ENCODE measurements at regions not wholly inside any gene's neighbourhood (a gene's known extent, or its start where the extent isn't known, plus 50 kb on each side); places are given as distances from the start of the nearest gene placed in this dataset.

DNA sequence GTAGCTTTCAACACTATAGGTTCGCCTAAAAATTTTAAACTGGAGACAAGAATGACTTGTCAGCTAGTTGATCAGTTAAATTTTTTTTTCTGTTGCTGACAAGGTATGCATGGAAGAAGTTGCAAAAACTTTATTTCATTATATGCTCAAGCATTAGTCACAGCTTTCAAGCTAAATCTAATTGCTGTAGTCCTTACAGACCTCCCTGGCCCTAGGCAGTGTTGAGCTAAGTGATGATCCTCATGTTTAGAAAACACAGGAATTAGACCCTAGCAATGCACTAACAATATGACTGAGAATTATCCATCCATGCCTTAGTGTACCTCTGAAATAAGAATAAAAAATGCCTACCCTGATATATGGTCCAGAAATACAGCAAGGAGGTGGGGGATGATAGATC lies 253.4 kb downstream of the SP3 start:
- intact Hi-C loops (cut with DNase I), result no loop called here
- no peak for DNase-seq
- Histone ChIP-seq H3K4me1 (ENCODE audit: insufficient read depth) (no peaks in the 10 kb centered on the region), H3K27ac (no peak overlapping the region), H3K27me3 (no peaks in the 10 kb centered on the region), H3K9me3 (no peaks in the 10 kb centered on the region), H3K4me3 (no peak overlapping the region), H3K36me3 (no peaks in the 10 kb centered on the region)
- WGBS, 3 donors, result 88 to 89% (median 88%) methylated on average over 1 of the region's 1 CpG
- TF ChIP-seq EP300 (IDR thresholded peaks at IDR 0.05), result no peak
- TF ChIP-seq POLR2A (IDR thresholded peaks at IDR 0.05), result no peak
- TF ChIP-seq, protein P1, sequence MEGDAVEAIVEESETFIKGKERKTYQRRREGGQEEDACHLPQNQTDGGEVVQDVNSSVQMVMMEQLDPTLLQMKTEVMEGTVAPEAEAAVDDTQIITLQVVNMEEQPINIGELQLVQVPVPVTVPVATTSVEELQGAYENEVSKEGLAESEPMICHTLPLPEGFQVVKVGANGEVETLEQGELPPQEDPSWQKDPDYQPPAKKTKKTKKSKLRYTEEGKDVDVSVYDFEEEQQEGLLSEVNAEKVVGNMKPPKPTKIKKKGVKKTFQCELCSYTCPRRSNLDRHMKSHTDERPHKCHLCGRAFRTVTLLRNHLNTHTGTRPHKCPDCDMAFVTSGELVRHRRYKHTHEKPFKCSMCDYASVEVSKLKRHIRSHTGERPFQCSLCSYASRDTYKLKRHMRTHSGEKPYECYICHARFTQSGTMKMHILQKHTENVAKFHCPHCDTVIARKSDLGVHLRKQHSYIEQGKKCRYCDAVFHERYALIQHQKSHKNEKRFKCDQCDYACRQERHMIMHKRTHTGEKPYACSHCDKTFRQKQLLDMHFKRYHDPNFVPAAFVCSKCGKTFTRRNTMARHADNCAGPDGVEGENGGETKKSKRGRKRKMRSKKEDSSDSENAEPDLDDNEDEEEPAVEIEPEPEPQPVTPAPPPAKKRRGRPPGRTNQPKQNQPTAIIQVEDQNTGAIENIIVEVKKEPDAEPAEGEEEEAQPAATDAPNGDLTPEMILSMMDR (IDR thresholded peaks at IDR 0.05), result no peak

DNA sequence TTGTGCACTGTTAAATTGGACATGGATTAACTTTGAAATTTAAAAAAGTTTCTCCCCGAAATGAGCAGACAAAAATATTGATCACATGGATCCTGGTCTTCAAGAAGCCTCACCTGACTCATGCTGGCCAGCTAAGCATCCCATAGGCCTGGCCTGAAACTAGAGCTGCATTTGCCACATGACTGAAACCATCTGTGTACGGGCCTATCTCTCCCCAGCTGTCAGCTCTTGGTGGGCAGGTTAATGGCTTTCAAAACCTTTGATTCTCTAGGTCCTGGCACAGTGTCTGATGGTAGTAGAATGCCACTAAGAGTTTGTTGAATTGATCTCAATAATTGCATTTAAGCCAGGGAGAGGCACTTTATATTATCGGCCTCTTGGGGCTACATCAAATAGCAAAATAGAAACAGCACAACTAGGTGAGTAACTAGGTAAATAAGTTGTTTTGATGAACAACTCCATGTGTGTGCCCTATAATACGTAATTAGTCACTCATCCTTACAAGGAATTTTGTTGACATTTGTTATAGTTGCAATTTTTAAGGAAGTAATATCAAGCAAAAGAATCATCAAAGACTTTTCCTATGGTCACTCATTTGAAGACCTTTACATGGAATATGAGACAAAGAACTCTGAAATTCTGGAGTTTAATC lies 251.1 kb downstream of the SP3 start:
- TF ChIP-seq POLR2A (IDR thresholded peaks at IDR 0.05) (no peak), EP300 (IDR thresholded peaks at IDR 0.05) (no peak)
- TF ChIP-seq, protein P1 (IDR thresholded peaks at IDR 0.05), result no peak
- Histone ChIP-seq H3K36me3 (no peaks in the 10 kb centered on the region), H3K27ac (no peak overlapping the region), H3K4me1 (ENCODE audit: insufficient read depth) (no peaks in the 10 kb centered on the region), H3K27me3 (no peaks in the 10 kb centered on the region), H3K9me3 (no peaks in the 10 kb centered on the region), H3K4me3 (no peak overlapping the region)
- no peak for DNase-seq
- intact Hi-C loops (cut with DNase I), result no loop called here
- 69 to 86% (median 82%) methylated on average over 4 of the region's 4 CpGs for WGBS, 3 donors

DNA sequence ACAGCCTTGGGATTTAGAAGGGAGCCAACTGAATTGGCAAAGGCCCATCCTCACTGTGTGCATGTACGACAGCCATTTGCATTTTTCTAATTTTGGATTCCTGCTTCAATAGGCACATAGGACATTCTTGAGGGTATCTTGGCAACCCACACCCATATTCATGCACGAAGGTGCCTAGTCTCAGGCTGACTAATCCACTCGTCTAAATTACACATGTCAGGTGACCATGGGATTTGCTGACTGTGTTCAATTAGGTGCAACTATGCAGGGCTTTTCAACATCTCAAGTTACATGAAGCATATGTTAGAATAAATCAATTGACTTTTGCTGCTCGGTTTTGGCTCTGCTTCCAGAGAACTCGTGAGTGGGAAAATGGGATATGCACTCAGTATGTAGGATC lies 249.7 kb downstream of the SP3 start:
- intact Hi-C loops (cut with DNase I), result no loop called here

DNA sequence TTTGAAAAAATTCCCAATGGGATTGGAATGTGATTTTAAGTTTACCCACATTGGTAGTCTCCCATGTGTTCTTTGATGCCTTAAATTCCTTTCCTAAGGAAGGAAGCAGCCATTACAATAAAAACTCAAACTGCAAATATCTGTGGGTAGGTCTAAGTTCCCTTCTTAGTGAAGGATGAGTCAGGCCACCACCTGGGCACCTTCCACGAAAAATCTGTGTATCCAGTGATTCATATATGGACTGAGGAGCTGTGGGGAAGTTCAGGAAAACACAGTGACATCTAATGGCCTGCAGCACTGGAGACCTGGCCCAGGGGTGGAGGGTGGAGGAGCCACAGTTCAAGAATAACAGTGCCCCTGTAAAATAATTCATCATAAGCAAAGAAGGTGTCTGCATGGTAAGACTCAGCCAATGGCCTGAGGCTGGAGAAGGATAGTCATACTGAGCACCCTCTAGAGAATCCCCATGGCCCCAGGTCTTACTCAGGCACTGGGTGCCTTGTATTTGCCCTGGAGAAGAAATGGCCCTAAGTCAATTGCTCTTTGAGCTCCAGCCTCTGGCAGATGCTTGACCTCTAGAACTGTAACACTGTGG lies 248.6 kb downstream of the SP3 start:
- no peak for DNase-seq
- no peaks in the 10 kb centered on the region for H3K36me3 ChIP-seq
- no peaks in the 10 kb centered on the region for H3K4me1 ChIP-seq (ENCODE audit: insufficient read depth)
- 66 to 70% (median 69%) methylated on average over 1 of the region's 1 CpG for WGBS, 3 donors
- no peaks in the 10 kb centered on the region for H3K9me3 ChIP-seq
- H3K27me3 ChIP-seq, result no peaks in the 10 kb centered on the region
- no peak overlapping the region for H3K4me3 ChIP-seq
- intact Hi-C loops (cut with DNase I), result no loop called here
- TF ChIP-seq, protein P1 (IDR thresholded peaks at IDR 0.05), result no peak
- TF ChIP-seq POLR2A (IDR thresholded peaks at IDR 0.05), result no peak
- H3K27ac ChIP-seq, result no peak overlapping the region

More for the DNA sequence above, 249.7 kb downstream of the SP3 start:
- no peak for DNase-seq
- WGBS, 3 donors, result 52 to 72% (median 65%) methylated on average over 5 of the region's 5 CpGs
- Histone ChIP-seq H3K9me3 (no peaks in the 10 kb centered on the region), H3K36me3 (no peaks in the 10 kb centered on the region), H3K4me1 (ENCODE audit: insufficient read depth) (no peaks in the 10 kb centered on the region), H3K27me3 (no peaks in the 10 kb centered on the region), H3K27ac (no peak overlapping the region), H3K4me3 (no peak overlapping the region)
- no peak for TF ChIP-seq EP300 (IDR thresholded peaks at IDR 0.05)
- TF ChIP-seq, protein P1 (IDR thresholded peaks at IDR 0.05), result no peak
- TF ChIP-seq POLR2A (IDR thresholded peaks at IDR 0.05), result no peak

All from ovary (tissue), 7 donors.